GM18868 (cell line): ENCODE measurements at regions not wholly inside any gene's neighbourhood (a gene's known extent, or its start where the extent isn't known, plus 50 kb on each side); places are given as distances from the start of the nearest gene placed in this dataset.
"Not testable (repeated sequence)": the region's sequence is repeated elsewhere in the genome, so short reads cannot be mapped to it uniquely, and the experiment has no call there.

ENCODE experiments used
- ATAC-seq: cut with Tn5 transposase; IDR thresholded peaks from one replicate; pipeline ENCODE4 v1.9.1; 2021; ENCODE audit warnings: mild to moderate bottlenecking, moderate library complexity; ENCODE audit not compliant: unreplicated experiment

DNA sequence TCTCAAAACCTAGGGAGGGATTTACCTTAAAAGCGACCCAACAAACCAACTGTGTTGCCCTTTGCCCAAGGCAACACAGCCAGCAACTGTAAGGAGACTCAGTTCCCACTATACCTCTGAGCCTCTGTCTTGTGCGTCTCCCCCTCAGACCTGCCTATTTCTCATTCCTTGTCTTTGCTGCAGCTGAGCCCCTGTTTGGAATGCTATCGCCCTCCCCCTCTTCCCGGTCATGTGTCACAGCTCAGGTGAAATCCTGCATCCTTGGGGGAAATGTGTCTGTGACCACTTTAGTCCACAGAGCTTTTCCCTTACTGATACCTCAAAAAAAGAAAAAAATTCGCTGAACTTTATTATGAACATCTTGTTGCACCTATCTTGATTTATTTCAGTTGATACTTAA is 52.0 kb upstream of the LRIG1 start:
- no peak for ATAC-seq

DNA sequence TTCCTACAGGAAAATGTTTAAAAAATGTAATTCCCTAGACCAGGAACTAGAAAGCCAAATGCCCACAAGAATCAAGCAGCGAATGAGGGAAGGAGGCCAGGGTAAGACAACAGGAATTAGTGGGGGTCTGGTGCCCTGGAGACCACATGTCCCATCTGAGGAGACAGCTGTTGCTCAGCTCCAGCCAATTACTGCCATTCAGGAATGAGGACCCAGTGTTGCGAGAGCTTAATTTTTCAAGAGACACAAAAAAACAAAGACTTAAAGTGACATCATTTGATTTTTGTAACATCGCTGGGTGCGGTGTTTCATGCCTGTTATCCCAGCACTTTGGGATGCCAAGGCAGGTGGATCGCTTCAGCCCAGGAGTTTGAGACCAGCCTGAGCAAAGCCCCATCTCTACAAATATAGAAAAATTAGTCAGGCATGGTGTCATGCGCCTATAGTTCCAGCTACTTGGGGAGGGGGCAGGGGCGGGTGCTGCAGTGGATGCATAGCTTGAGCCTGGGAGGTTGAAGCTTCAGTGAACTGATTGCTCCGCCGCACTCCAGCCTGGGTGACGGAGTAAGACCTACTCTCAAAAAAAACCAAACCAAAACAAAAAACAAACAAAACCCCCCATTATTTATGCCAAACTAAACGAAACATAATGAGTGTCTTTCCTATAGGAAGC is 52.8 kb upstream of the LRIG1 start:
- ATAC-seq: no peak

DNA sequence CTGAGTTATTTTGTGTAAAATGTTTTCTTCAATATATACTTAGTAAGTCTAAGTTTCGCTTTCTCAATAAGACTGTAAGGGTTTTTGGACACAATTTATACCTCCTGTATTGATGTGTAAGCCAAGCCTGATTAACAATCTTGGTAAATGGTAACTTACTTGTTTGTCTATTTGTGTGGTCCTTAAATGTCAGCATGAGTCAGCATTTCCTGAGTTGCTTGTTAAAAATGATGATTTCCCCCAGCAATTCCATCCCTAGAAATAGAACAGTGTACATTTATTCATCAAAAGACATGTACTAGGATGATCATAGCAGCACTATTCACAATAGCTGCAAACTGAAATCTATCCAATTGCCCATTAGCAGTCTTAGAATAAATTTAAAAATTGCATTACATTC is 53.4 kb upstream of the LRIG1 start:
- ATAC-seq: no peak

DNA sequence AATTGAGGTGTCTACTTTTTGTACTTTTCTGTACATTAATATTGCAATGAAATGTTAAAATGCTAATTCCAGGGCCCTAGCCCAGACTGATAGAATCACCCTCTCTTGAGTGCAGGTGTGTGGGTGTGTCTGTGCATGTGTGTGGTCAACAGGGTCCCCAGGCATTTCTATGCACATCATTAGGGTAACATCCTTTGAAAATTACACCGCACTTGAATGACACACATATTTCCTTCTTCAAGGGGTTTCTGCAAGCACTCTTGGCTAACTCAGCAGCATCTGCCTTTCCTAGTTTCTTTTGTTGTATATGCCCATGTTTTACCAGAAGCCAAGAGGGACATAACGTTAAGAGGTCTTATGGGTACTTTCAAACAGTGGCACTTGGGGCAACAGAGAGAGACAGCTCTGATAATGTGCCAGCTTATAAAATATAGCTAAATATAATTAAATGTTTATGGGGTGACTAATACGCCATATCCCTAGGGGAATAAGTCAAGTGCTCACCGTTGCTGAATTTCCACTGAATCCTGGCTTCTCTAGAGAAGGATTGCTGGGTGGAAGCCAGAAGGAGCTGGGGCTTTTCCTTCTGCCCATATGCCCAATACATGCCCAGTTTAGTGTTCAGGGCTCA is 54.5 kb upstream of the LRIG1 start:
- ATAC-seq: no peak

DNA sequence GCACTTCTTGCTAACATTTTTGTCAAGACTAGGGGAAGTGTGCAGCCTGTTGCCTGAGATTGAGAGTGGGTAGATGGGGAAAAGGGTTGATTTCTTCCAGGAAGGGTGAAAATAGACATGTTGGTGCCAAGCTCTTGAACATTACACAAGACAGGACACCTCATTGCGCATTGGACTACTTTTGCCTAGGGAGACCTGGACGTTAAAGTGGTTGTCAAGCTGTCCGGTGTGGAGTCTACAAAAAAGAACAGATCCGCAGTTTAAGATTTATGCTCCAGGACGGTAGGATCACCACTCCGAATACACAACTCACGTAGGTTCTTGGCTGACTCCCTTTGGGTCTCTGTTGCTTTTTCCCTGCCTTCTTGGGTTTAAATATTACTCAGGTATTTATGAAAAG is 56.3 kb upstream of the LRIG1 start:
- ATAC-seq: no peak

DNA sequence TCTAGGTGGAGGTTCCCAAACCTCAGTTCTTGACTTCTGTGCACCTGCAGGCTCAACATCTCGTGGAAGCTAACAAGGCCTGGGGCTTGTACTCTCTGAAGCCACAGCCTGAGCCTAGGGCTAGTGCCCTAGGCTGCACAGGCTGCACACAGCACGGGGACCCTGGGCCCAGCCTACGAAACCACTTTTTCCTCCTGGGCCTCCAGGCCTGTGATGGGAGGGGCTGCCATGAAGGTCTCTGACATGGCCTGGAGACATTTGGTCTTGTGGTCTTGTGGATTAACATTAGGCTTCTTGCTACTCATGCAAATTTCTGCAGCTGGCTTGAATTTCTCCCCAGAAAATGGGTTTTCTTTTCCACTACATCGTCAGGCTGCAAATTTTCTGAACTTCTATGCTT is 59.1 kb upstream of the LRIG1 start:
- ATAC-seq: not testable (repeated sequence)

DNA sequence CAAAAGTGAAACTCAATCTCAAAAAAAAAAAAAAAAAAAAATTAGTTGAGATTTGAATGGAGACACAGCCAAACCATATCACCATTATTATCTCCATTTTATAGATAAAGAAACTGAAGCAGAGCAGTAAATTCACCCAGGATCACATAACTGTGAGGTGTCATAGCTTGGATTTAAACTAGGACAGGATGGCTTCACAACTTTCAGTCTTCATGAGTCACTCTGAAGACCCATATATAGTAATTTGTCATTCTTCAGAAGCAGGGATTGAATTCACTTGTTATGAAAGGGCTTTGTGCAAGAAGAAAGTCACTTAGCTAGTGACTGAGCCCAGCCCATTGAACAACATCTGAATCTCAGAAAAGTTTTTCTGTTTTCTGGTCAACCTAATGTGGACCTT is 60.5 kb upstream of the LRIG1 start:
- ATAC-seq: no peak

DNA sequence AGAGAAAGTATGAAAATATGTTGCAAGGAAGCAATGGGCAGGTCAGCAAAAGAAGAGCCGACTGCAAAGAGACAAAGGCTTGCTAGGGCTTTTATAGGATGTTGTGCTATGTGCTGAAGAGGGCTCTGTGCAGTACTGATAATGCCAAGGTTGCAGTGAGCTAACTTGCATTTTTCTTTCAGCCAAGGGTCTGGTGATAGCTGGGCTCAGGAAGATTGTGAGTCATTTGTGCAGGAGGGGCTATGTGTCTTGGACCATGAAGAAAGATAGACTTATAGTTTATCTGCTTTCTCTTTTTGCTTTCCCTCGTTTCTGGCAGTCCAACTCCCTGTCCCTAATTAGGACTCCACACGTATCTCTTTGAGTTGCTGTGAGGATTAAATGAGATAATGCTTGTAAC is 64.5 kb upstream of the LRIG1 start:
- no peak for ATAC-seq

DNA sequence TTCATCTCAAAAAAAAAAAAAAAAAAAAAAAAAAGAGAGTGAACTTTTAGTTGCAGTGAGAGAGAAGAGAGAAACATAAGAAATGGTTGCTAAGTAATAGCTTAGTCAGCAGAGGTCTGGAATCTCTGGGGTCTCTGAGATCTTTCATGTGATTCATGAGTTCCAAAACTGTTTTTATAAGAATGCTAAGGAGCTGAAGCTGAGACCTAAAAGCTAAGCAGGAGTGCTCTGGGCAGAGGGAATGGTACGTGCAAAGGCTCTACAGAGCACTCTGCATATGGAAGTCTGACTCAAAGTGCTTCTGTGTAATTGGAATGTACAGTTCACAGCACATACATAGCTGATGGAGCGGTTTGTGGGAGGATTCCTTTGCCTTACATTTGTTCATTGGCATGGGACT is 66.3 kb upstream of the LRIG1 start:
- ATAC-seq: no peak

DNA sequence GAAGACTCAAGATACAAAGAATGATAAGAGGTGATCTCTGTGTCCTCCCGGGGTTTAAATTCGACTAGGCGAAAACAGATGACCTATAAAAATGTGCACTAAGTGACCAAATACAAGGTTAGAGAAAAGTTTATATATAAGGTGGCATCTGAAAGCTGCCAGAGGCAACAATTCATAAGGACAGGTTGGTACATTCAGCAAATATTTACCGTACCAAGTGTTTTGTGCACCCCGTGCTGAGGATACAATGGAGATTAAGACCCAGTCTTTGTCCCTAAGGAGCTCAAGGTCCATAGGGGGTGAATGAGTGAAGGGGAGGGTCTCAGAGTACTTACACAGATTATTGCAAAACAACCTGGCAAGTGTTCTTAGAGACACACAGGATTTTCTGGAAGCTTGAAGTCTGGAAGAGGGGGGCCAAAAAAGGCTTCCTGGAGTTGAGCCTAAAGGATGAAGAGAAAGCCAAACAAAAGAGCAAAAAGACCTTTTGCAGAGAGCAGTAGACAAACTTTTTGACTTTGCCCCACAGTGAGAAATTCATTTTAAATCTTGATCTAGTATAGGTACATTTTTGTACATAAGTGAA is 71.4 kb upstream of the LRIG1 start:
- ATAC-seq: no peak

DNA sequence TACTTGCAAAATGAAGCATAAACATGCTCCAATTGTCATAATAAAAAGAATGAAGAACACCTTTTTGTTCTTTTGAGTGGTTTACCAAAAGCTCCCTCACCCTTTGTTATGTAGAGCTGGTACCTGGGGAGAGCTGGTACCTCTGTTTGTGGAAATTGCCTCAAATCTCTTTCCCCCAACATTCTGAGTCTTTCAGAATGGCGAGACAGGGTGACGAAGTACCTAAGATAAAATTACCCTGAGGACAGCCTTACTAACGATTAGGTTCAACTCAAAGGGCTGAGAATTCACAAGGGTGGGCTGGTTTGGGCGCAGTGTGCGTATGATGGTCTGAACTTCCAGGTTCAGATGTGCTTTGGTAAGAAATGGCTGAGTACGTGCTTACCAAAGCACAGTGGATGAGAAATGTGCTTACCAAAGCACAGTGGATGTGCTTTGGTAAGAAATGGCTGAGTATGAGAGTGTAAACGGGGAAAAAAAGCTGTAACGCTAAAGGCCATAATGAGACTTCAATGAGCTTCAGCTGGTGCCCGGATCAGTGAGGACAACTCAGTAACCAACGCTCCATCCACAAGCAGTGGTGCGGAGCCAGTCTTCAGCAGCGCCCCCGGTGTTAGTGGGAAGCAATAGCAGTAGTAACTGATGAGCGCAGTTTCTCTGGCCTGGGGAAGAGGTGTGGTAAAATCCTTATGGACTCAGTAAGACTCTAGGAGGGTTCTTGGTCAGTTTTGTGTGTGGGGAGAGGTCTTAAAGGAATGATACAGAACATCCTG is 72.3 kb upstream of the LRIG1 start:
- peak; percentile 63 for ATAC-seq

DNA sequence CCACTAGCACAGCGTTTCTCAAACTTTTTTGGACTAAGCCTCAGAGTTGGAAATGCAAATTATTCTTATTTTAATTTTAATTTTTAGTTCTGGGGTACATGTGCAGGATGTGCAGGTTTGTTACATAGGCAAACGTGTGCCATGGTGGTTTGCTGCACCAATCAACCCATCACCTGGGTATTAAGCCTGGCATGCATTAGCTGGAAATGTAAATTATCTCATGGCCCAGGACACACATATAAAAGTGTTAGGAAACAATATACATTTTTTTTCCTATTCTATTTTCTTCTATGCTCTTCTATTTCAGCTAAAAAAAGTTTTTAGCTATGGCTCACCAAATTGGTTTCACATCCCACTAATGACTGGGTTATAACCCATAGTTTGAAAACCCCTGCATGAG is 73.3 kb upstream of the LRIG1 start:
- no peak for ATAC-seq

DNA sequence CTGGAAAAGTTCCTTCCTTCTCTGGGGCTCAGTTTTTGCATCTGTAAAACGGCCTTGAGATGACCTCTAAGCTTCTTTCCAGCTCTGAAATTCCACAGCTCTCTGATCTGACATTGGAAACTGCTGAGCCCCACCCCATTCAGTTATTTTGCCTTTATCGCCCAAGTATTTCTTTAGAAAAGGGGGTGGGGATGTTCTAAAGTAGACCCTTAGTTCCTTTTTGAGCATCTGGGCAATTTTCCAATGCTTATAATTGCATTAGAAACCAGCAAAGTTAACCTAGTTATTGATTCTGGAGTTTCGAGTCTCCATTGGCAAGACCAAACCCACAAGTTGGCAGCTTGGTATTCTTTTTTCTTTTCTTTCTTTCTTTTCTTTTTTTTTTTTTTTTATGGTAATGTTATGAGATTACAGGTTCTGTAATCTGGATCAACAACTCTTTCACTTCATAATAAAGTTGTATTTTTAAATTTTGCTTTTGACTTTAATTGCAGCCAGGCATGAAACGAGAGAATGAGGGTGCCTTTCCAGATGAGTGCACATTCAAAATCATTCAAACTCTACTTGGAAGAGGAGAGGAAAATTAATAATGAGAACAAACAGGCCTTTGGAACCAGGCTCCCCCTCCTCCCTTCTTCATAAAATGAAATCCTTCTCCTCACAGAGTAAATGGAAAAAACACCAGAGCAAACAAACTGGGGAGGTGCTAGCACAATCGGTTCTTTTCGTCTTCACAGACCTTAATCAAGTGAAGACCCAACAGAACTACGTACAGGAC is 76.8 kb upstream of the LRIG1 start:
- ATAC-seq: no peak

DNA sequence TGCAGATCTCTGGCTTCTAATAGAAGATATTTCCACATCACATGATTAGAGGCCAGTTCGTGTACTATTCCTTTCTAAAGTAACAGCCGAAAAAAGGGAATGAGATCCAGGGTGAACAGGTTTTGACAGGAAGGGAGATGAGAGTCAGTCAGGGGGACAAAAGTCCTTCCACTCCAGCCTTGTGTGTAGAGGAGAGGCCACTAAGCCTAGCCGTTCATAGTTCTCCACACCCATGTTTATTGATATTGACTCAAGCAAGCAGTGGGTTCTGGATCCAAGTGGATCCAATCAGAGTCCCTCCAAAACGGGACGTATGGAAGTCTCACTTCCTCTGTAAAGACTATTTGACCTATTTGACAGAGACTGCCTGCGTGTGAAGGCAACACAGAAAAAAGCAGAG is 80.4 kb upstream of the LRIG1 start:
- ATAC-seq: no peak

DNA sequence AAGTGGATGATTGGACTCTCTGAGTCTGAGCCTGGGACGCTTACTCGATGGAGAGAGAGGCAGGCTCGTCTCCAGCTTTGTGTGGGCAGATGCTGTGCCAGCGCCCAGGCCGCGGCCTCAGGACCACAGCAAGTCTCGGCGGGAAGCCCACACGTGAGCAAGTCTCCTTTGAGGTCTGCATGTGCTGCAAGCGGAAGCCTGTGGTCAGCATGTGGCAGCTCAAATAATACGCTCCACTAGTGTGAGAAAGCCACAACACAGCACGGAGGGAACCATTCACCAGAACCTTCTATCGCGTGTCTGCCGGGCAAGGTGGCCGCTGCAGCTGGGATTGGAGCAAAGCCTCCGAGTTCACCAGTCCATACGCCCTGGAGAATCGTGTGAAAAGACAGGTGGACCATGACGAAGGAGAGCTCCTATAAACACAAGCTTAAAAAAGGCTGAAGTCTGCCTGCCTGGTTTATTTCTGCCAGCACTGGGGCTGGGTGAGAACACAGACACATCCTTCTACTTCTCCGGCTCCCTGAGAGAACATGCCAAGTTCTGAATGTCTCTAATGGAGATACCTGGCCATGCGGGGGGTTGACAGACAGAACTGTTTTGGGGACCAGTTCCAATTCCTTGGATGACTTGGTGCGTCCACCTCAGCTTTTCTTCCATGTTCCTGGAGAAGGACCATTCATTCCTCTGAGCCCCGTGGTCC is 82.0 kb upstream of the LRIG1 start:
- ATAC-seq: peak; percentile 95

DNA sequence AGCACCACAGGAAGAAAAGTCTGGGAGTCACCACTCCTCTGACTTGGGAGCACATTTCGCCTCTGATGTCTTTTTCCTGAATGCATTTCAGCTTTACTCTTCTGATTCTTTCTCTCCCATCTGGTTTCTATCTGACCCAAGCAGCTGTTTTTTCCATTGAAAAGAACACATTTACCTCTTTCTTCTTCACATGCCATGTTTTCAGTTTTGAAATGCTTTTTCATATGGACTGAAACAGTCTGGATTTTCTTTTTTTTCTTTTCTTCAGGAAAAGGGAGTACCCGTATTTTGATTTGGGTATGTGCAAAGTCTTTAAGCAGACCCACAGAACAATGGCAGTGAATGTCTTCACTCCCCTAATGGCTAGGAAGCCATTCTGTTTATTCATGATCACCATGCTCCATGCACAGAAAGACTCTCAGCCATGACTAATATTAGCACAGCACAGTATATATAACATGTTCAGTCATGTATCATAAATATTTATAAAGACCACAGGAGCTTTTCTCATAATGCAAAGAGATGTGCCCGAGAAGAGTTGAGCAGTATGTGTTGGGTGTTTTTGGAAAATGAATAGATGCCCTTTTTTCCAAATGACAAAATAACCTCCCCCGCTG is 82.7 kb upstream of the LRIG1 start:
- no peak for ATAC-seq

DNA sequence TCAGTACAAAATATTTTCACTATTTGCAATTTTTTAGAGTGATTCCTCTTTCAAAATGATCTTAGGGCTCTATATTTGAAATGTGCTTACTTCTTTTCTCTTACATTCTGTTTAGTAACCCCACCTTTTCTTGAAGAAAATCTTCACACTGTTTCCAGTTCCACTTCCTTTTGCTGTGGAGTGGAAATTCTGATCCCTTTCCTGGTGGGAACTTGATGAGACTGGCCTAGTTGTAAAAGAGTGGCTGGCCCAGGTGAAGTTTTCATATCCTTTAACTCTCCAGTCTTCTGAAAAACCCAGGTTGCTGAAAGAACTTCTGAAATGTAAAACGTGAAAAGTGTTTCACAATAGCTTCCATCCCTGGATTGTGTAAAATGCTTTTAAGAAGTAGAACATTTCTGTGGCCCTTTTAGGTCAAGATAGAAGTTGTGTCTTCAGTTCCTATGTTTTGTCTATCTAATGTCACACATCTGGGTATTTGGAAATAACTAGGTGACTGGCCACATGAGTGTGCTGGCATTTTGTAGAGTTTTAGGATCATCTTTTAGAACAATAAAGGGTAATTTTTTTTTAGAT is 84.8 kb upstream of the LRIG1 start:
- ATAC-seq: no peak

DNA sequence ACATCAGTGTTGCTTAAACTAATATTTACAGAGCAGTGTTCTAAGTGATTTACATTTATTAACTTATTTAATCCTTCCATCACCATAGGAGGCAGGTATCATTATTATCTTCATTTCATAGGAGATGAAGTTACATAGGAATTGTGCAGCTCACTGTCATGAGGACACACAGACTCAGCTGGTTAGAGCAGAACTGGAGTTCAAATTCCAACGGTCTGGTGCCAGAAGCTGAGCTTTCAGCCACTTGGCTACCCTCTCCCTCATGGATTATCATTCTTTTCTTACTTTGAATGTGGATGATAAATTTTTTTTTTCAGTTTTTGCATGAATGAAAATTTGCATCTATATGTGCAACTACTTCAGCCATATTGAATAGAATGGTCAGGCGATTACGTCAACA is 86.0 kb upstream of the LRIG1 start:
- no peak for ATAC-seq

DNA sequence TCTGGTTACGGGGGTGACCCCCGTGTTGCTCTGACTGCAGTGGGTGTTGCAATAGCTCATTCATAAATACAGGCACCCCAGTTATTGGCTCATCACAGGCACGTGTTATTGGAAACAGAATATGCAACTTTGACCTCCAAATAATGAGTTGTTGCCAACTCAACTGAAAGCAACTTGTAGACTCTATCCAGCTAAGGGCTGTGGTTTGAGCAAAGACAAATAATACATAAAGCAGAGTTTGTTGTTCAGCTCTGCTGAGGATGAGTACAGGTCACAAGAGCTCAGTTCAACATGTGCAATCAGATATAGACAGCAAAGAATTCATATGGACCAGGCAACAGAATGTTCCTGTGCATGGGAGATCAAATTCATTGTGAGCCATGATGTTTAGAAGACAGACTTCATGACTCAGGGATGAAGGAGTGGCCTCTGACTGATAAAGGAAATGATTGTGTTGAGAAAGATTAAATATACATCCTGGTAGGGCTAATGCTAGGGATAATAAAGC is 87.6 kb upstream of the LRIG1 start:
- no peak for ATAC-seq
